LNCAP (cell line): ENCODE measurements at regions not wholly inside any gene's neighbourhood (a gene's known extent, or its start where the extent isn't known, plus 50 kb on each side); places are given as distances from the start of the nearest gene placed in this dataset.

Experiments used
- CTCF ChIP-seq: fragments of 450-650 bp; IDR thresholded peaks from 2 replicates; pipeline ENCODE4 v1.5.1; 2017; ENCODE audit warnings: mild to moderate bottlenecking

GRCh38 chr7:91396-92175 is 100.8 kb upstream of the FAM20C start:
- TF ChIP-seq CTCF, result no peak

- no peak for TF ChIP-seq CTCF
Observed at GRCh38 chr7:92231-92674, 100.1 kb upstream of the FAM20C start.

- TF ChIP-seq CTCF, result no peak
Observed at GRCh38 chr7:92888-93672, 99.3 kb upstream of the FAM20C start.

GRCh38 chr7:94251-94801 is 98.0 kb upstream of the FAM20C start:
- TF ChIP-seq CTCF, result no peak

- TF ChIP-seq CTCF, result no peak
Observed at GRCh38 chr7:95180-95862, 97.0 kb upstream of the FAM20C start.

GRCh38 chr7:95863-96260 is 96.5 kb upstream of the FAM20C start:
- TF ChIP-seq CTCF, result no peak

GRCh38 chr7:96861-97260 is 95.5 kb upstream of the FAM20C start:
- no peak for TF ChIP-seq CTCF
